Prostate gland (tissue), 2 donors: ENCODE measurements at regions not wholly inside any gene's neighbourhood (a gene's known extent, or its start where the extent isn't known, plus 50 kb on each side); places are given as distances from the start of the nearest gene placed in this dataset.

Experiments
- CTCF ChIP-seq, 4 experiments: fragments of 200-600 bp in 2 of 4; fragments of 450-650 bp in 2 of 4; sonication (generic) in 2 of 4; IDR thresholded peaks; 1 replicate in 3 of 4; 2 replicates in 1 of 4; pipeline ENCODE4 v1.5.1; 2016 to 2019; ENCODE audit warnings: antibody characterized with exemption in 4 of 4, mild to moderate bottlenecking in 2 of 4, moderate library complexity in 2 of 4
- POLR2A ChIP-seq: fragments of 450-650 bp; IDR thresholded peaks from one replicate; pipeline ENCODE4 v1.6.1; 2016; ENCODE audit warnings: antibody characterized with exemption, mild to moderate bottlenecking
- POLR2AphosphoS5 ChIP-seq: sonication (generic); formaldehyde crosslinking; IDR thresholded peaks from one replicate; pipeline ENCODE4 v1.6.1; 2017; ENCODE audit warnings: antibody characterized with exemption

- no peak for TF ChIP-seq CTCF (IDR thresholded peaks at IDR 0.05)
- TF ChIP-seq POLR2A = no peak
- no peak for TF ChIP-seq POLR2AphosphoS5
These were observed 135.3 kb upstream of the NEDD9 start for GRCh38 chr6:11367638-11368199.
